A172 (cell line): ENCODE measurements at regions not wholly inside any gene's neighbourhood (a gene's known extent, or its start where the extent isn't known, plus 50 kb on each side); places are given as distances from the start of the nearest gene placed in this dataset.
A peak's percentile ranks its signal among the peaks of the same experiment; 100 is the strongest.
"Not testable (repeated sequence)": the region's sequence is repeated elsewhere in the genome, so short reads cannot be mapped to it uniquely, and the experiment has no call there.

Experiments
- DNase-seq: peaks from one replicate; pipeline ENCODE4 v3.0.0-alpha.2; 2015; ENCODE audit warnings: low spot score

- not testable (repeated sequence) for DNase-seq
Measured at GRCh38 chr14:105734241-105734640, 207.9 kb downstream of the TMEM121 start.

- not testable (repeated sequence) for DNase-seq
Measured at GRCh38 chr14:105736331-105736730, 209.9 kb downstream of the TMEM121 start.

GRCh38 chr14:105737504-105738246 is 211.3 kb downstream of the TMEM121 start:
- no peak for DNase-seq

GRCh38 chr14:105738638-105739037 is 212.3 kb downstream of the TMEM121 start:
- no peak for DNase-seq

- no peak for DNase-seq
Measured at GRCh38 chr14:105739331-105740102, 213.1 kb downstream of the TMEM121 start.

- not testable (repeated sequence) for DNase-seq
Measured at GRCh38 chr14:105740272-105740671, 213.9 kb downstream of the TMEM121 start.

GRCh38 chr14:105740961-105741360 is 214.6 kb downstream of the TMEM121 start:
- DNase-seq: not testable (repeated sequence)

GRCh38 chr14:105741707-105742530 is 215.5 kb downstream of the TMEM121 start:
- DNase-seq: not testable (repeated sequence)

- DNase-seq: no peak
Measured at GRCh38 chr14:105742531-105742848, 216.1 kb downstream of the TMEM121 start.

- DNase-seq: not testable (repeated sequence)
Measured at GRCh38 chr14:105742904-105743701, 216.7 kb downstream of the TMEM121 start.

GRCh38 chr14:105744213-105744787 is 217.9 kb downstream of the TMEM121 start:
- DNase-seq: not testable (repeated sequence)

GRCh38 chr14:105745433-105746123 is 219.2 kb downstream of the TMEM121 start:
- no peak for DNase-seq

- DNase-seq: no peak
Measured at GRCh38 chr14:105746124-105746514, 219.7 kb downstream of the TMEM121 start.

GRCh38 chr14:105746800-105747502 is 220.6 kb downstream of the TMEM121 start:
- DNase-seq: not testable (repeated sequence)

- not testable (repeated sequence) for DNase-seq
Measured at GRCh38 chr14:105747503-105748203, 221.3 kb downstream of the TMEM121 start.

GRCh38 chr14:105748204-105748578 is 221.8 kb downstream of the TMEM121 start:
- DNase-seq: peak; percentile 73

- DNase-seq: not testable (repeated sequence)
Measured at GRCh38 chr14:105748710-105749109, 222.3 kb downstream of the TMEM121 start.

GRCh38 chr14:105749870-105750541 is 223.6 kb downstream of the TMEM121 start:
- not testable (repeated sequence) for DNase-seq
